ENCODE measurements at regions not wholly inside any gene's neighbourhood (a gene's known extent, or its start where the extent isn't known, plus 50 kb on each side); places are given as distances from the start of the nearest gene placed in this dataset.

DNA sequence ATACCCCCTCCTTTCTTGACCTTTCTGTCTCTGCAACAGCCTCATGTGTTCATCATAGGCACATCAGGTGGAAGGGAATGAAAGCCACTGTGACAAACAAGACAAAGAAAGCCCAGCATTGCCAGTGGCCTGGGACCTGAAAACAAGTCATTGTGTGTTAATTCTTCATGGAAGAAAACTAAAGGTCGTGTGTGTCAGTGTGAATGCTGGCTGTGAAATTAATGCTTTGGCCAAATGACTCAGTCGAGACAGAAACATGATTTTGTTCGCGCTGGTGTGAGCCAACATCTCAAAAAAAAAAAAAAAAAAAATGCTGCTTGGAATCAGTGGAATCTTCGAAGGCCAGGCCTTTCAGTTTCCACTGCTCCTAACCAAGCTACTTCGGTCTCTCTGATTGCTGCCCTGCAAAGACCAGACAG is 386.5 kb upstream of the PROK2 start (continued):
- no peak for TF ChIP-seq SMC3 (IDR thresholded peaks at IDR 0.05)

- CTCF ChIA-PET: interaction anchor here (1.4 kb wide), 1 partner anchor 9 kb away, joined by 3 read pairs; no protein-coding TSS in a partner anchor
- no peak for DNase-seq (ENCODE audit: low read depth in 1 of 2, low spot score in 1 of 2)
- POLR2A ChIA-PET: no interaction called here
- 29% methylated on average over 5 of the region's 5 CpGs for WGBS (ENCODE audit: missing lambda C conversion rate)
- H3K4me3 ChIP-seq: no peak overlapping the region
- H3K9me3 ChIP-seq: no peaks in the 10 kb centered on the region
- H3K4me2 ChIP-seq: no peak overlapping the region
- no peak for ATAC-seq
- no peak for FAIRE-seq
- no peaks in the 10 kb centered on the region for H3K4me1 ChIP-seq
- H3K27ac ChIP-seq: no peak overlapping the region
- TF ChIP-seq RFX5 (IDR thresholded peaks at IDR 0.05) (no peak), POLR2AphosphoS2 (conservative IDR thresholded peaks at IDR 0.05; ENCODE audit: low read length) (no peak), PBX3 (IDR thresholded peaks at IDR 0.05) (no peak), KDM1A (IDR thresholded peaks at IDR 0.05; ENCODE audit: low read depth) (no peak), POLR2A (IDR thresholded peaks at IDR 0.05; ENCODE audit: low read length) (no peak), RARB (CRISPR knock-in tag; IDR thresholded peaks at IDR 0.05) (no peak), CHD4 (IDR thresholded peaks at IDR 0.05; ENCODE audit: borderline replicate concordance) (no peak)
Observed at GRCh38 chr3:72169561-72170472, 384.9 kb upstream of the PROK2 start.

DNA sequence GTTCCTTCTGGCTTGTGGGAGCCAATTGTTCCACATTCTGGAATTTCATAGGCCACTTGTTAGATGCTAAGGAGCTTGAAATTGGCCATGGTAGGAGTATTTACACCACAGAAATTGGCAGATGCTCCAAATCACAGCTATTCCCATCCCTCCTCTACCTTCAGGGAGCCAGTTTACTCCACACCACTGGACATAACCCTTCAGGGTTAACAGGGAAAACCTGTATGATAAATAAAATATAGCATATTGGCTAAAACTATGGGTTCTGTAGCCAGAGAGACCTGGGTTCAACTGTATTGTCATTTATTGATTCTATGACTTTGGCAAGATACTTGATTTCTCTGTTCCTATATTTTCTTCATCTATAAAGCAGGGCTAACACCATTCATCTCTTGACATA is 384.2 kb upstream of the PROK2 start:
- Histone ChIP-seq H3K9me3 (no peaks in the 10 kb centered on the region), H3K4me1 (no peaks in the 10 kb centered on the region), H3K4me3 (no peak overlapping the region), H3K4me2 (no peak overlapping the region), H3K27ac (no peak overlapping the region)
- no peak for FAIRE-seq
- ChIA-PET POLR2A (no interaction called here), CTCF (interaction anchor here (1.4 kb wide), 1 partner anchor 10 kb away, joined by 3 read pairs; no protein-coding TSS in a partner anchor)
- DNase-seq (ENCODE audit: low read depth in 1 of 2, low spot score in 1 of 2): no peak
- no peak for TF ChIP-seq JUN (IDR thresholded peaks at IDR 0.05)
- TF ChIP-seq MAZ (IDR thresholded peaks at IDR 0.05; ENCODE audit: borderline replicate concordance, low read depth, low read length): no peak
- no peak for TF ChIP-seq FOSB (CRISPR knock-in tag; IDR thresholded peaks at IDR 0.05)
- no peak for TF ChIP-seq TFCP2L1 (CRISPR knock-in tag; IDR thresholded peaks at IDR 0.05)
- TF ChIP-seq ZNF302 (CRISPR knock-in tag; IDR thresholded peaks at IDR 0.05): no peak
- TF ChIP-seq MAFK (IDR thresholded peaks at IDR 0.05; ENCODE audit: partially characterized antibody): no peak
- TF ChIP-seq ZFP36 (IDR thresholded peaks at IDR 0.05; ENCODE audit: borderline replicate concordance, partially characterized antibody): no peak
- TF ChIP-seq CHD2 (IDR thresholded peaks at IDR 0.05; ENCODE audit: low read length, partially characterized antibody): no peak
- no peak for TF ChIP-seq CTCF (IDR thresholded peaks at IDR 0.05)
- no peak for TF ChIP-seq MAX (IDR thresholded peaks at IDR 0.05)
- TF ChIP-seq HOXB5 (CRISPR knock-in tag; IDR thresholded peaks at IDR 0.05): no peak
- TF ChIP-seq TP53 (CRISPR knock-in tag; IDR thresholded peaks at IDR 0.05): no peak
- TF ChIP-seq ZSCAN20 (CRISPR knock-in tag; IDR thresholded peaks at IDR 0.05): no peak
- no peak for ATAC-seq
